ENCODE measurements at regions not wholly inside any gene's neighbourhood (a gene's known extent, or its start where the extent isn't known, plus 50 kb on each side); places are given as distances from the start of the nearest gene placed in this dataset.
"Not testable (repeated sequence)": the region's sequence is repeated elsewhere in the genome, so short reads cannot be mapped to it uniquely, and the experiment has no call there.

GRCh38 chr13:44051918-44052675 is 172.4 kb downstream of the LACC1 start:
- DNase-seq (ENCODE audit: low read depth in 4 of 4, low spot score in 2 of 4): no peak

DNA sequence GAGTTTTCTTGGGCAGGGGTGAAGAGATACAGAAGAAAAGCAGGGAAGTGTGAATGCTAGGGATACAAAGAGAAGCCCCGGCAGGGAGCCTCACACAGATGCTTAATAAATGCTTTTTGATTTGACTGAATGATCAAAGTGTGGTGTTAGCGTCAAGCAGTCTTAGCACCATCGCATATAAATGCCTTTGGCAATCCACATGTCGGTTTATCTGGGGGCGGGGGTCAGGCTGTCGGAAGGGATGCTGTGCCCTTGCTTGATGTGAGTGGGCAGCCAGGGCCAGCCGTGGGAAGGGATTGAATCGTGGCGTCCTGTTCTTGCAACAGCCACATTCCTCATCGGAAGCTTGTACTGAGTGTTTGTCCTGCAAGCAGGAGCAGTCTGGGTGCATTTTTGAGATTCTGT is 173.1 kb downstream of the LACC1 start:
- DNase-seq (ENCODE audit: low read depth in 4 of 4, low spot score in 2 of 4): peak in 2 of 4 donors; percentile 38 to 40

GRCh38 chr13:44053208-44053607 is 173.5 kb downstream of the LACC1 start:
- DNase-seq (ENCODE audit: low read depth in 4 of 4, low spot score in 2 of 4): peak in 2 of 4 donors; percentile 16 to 27

GRCh38 chr13:44054525-44054924 is 174.8 kb downstream of the LACC1 start:
- DNase-seq (ENCODE audit: low read depth in 4 of 4, low spot score in 2 of 4): no peak

- DNase-seq (ENCODE audit: low read depth in 4 of 4, low spot score in 2 of 4): not testable (repeated sequence)
These were observed 176.0 kb downstream of the LACC1 start for GRCh38 chr13:44055681-44056080.

GRCh38 chr13:44058067-44058466 is 178.4 kb downstream of the LACC1 start:
- DNase-seq (ENCODE audit: low read depth in 4 of 4, low spot score in 2 of 4): no peak

DNA sequence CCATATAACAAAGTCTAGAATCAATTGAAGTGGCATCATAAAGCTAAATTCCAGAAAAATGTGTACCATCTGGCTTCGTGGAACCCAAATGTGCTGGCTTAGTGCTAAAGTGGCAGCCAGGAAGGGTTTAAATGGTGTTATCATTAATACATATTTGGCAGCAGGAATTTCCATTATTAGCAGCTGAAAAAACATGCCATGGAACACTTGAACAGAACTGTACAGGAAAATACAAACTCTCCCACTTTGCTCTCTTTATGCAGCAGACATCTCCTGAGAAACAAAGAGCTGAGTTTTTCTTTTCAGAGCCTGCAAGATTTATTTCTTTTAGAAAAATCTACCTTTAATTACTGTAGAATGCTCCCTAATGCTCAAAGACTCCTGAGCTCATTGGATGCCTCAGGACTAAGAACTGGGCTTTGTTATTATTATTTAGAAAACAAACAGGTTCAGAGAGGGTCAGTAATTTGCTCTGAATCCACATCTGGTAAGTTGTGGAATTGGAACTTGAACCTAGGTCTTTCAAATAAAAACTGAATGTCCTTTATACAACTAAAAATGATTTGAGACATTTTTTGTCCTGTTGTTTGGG is 179.0 kb downstream of the LACC1 start:
- no peak for DNase-seq (ENCODE audit: low read depth in 4 of 4, low spot score in 2 of 4)

DNA sequence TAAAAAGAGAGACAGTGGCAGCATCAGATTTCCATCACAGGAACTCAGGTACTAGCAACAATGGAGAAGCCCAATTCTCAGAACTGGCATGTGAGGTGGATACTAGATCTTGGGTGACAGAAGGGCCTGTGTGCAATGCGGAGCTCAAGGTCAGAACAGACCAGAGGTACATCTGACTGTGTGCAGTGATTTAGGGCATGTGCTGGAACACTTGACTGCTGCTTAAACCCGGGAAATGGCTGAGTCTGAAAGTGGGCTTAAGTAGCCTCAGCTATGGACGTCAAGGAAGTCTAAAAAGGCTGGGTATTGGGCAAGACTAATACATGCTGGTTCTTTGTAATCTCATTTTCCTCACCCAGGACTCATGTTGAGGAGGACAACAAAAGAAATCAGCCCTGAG is 182.2 kb downstream of the LACC1 start:
- DNase-seq (ENCODE audit: low read depth in 4 of 4, low spot score in 2 of 4): no peak

DNA sequence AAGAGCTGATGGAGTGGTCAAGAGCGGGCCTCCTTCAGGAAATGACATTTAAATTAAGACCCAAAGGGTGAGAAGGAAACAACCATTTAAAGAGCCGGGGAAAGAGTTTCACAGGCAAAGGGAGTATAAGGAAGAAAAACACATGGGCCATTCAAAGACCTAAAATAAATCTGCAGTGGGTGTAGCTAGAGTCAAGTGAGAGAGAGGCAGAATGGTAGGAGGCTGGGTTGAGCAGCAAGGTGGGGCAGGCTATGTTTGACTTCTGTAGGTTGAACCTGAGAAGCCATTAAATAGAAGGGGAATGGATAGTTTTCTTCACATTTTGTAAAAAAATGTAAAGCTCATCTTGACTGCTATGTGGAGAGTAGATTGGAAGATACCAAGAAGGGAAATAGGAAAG is 183.8 kb downstream of the LACC1 start:
- DNase-seq (ENCODE audit: low read depth in 4 of 4, low spot score in 2 of 4): no peak

GRCh38 chr13:44063881-44064280 is 184.2 kb downstream of the LACC1 start:
- no peak for DNase-seq (ENCODE audit: low read depth in 4 of 4, low spot score in 2 of 4)

- DNase-seq (ENCODE audit: low read depth in 4 of 4, low spot score in 2 of 4): no peak
These were observed 184.7 kb downstream of the LACC1 start for GRCh38 chr13:44064357-44064756.

DNA sequence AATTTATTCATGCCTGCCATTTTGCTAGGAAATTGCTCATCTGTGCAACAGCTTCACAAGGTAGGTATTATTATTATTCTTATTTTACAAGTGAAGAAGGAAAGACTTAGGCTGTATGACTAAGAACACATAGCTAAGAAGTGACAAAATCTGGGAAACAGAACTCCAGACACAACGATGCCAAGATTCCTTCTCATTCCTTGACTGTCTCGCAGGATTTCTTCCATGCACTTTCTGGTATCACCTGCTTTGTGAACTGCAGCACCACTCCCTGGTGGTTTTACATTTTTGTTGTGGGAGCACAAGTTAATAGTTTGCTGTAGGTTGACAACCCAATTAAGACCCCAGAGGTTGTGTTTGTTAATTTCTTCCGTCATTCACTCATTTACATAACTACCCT is 188.5 kb downstream of the LACC1 start:
- DNase-seq (ENCODE audit: low read depth in 4 of 4, low spot score in 2 of 4): no peak

GRCh38 chr13:44068737-44069136 is 189.0 kb downstream of the LACC1 start:
- no peak for DNase-seq (ENCODE audit: low read depth in 4 of 4, low spot score in 2 of 4)

DNA sequence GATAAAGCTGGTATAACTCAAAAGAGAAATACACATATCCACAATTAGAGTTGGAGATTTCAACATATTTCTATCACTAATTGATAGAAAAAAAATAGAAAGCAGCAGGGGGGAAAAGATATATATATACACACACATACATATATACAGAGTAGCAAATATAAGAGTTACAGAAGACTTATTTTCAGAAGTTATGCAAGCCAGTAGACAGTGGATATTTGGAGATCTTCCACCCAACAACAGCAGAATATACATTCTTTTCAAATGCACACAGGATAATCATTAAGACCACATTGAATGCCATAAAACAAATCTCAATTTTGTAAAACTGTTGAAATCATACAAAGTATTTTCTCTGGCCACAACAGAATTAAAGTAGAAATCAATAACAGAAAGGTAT is 192.8 kb downstream of the LACC1 start:
- no peak for DNase-seq (ENCODE audit: low read depth in 4 of 4, low spot score in 2 of 4)

- DNase-seq (ENCODE audit: low read depth in 4 of 4, low spot score in 2 of 4): no peak
These were observed 194.9 kb downstream of the LACC1 start for GRCh38 chr13:44074611-44075010.

DNA sequence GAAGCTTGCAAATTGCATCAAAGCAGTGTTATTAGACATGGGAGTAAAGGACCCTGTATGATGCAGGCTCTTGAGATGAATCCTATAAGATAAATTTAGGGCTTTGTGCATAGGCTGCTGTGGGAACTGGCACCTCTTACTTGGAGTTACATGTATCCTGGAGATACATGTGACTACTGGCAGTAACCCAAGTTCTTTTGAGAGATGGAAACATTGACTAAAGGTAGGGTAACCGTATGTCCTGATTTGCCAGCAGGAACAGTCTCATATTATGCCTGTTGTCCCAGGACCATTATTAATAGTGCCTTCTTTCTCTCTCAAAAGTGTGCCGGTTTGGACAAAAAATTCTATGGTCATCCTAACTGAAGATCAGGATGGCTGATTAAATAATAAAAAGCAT is 195.4 kb downstream of the LACC1 start:
- no peak for DNase-seq (ENCODE audit: low read depth in 4 of 4, low spot score in 2 of 4)

GRCh38 chr13:44078806-44079376 is 199.2 kb downstream of the LACC1 start:
- no peak for DNase-seq (ENCODE audit: low read depth in 4 of 4, low spot score in 2 of 4)

DNA sequence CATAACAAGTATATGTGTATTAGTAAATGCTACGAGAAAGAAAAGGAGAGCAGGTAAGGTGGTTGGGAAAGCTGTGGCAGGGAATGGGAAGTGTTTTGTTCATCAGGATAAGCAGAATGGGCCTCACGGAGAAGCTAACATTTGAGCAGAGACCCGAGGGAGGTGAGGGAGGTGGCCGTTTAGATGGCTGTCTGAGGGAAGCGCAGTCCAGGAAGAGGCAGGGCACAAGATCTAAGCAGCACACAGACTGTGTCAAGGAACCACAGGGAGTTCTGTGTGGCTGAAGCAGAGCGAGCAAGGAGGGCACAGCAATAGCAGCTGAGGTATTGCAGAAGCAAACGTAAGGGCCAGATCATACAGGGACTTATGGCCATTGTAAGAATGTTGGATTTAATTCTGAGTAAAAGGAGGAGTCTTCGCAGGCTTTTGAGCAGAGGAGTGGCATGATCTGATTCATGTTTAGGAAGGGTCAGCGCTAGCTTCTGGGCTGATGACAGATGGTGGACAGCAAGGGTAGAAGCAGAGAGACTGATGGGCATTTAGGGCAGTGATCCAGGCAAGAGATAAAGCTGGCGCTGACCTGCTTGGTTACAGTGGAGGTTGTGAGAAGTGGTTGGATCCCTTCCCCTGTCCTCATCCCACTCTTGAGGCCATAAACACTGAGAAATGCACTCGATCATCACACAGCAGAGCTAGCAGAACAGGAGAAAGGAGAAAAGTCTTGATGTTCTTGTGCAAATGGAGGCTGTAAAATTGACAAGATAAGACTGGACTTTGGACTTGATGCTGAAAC is 199.9 kb downstream of the LACC1 start:
- no peak for DNase-seq (ENCODE audit: low read depth in 4 of 4, low spot score in 2 of 4)

DNA sequence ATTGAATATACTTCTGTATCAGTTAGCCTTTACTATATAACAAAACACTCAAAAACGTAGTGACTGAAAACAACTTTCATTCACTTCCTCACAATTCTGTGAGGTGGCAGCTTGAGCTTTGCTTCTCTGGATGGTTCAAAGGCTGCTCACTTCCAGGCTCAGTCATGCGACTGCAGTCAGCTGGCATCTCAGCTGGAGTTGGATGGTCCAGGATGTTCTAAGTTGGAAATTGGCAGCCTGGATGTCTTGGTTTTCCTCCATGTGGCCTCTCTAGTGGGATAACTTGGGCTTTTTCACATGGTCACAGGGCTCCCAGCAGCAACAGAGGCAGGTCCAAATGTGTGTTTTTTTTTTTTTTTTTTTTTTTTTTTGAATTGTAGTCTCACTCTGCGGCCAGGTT is 204.4 kb downstream of the LACC1 start:
- DNase-seq (ENCODE audit: low read depth in 4 of 4, low spot score in 2 of 4): no peak

GRCh38 chr13:44086389-44086788 is 206.7 kb downstream of the LACC1 start:
- DNase-seq (ENCODE audit: low read depth in 4 of 4, low spot score in 2 of 4): no peak

DNA sequence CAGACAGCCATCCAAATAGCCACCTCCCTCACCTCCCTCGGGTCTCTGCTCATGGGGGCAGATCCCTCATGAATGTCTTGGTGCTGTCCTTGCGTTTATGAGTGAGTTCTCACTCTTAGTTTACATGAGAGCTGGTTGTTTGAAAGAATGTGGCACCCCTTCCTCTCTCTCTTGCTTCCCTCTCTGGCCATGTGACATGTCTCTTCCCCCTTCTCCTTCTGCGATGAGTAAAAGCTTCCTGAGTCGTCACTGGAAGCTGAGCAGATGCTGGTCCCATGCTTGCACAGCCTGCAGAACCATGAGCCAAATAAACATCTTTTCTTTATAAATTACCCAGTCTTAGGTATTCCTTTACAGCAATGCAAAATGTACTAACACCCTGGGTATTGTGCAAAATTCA is 208.7 kb downstream of the LACC1 start:
- DNase-seq (ENCODE audit: low read depth in 4 of 4, low spot score in 2 of 4): no peak

All from left renal cortex interstitium (tissue), 4 donors.